ENCODE measurements at regions not wholly inside any gene's neighbourhood (a gene's known extent, or its start where the extent isn't known, plus 50 kb on each side); places are given as distances from the start of the nearest gene placed in this dataset.

DNA sequence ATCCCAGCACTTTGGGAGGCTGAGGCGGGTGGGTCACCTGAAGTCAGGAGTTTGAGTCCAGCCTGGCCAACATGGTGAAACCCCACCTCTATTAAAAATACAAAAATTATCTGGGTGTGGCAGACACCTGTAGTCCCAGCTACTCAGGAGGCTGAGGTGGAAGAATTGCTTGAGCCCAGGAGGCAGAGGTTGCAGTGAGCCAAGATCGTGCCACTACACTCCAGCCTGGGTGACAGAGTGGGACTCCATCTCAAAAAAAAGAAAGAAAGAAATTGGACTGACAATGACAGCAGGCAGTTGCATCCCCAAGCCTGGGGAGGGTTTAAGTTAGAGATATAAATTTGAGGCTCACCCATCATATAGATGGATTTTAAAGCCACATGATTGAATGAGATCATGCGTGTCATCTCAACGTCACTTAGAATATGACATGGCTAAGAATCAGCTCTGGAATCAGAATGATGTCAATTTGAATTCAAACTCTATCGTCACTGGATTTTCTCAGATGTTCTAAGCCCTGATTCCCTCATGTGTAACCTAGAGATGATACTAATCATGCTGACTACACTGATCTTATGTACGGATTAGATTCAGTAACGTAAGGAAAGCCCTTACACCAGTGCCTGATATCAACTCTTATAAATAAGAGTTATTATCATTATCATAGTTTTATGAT lies 534.0 kb upstream of the JARID2 start:
- peaks cover 15% of the 10 kb centered on the region for H3K4me1 Mint-ChIP-seq (ENCODE audit: low read depth, unreplicated experiment)
- no peak for DNase-seq
- peaks cover 2% of the 10 kb centered on the region for H3K9me3 Mint-ChIP-seq (ENCODE audit: unreplicated experiment)
- H3K27ac Mint-ChIP-seq (ENCODE audit: unreplicated experiment): no peak overlapping the region
- peaks cover 3% of the 10 kb centered on the region for H3K27me3 Mint-ChIP-seq (ENCODE audit: unreplicated experiment)
- TF ChIP-seq, protein P1, sequence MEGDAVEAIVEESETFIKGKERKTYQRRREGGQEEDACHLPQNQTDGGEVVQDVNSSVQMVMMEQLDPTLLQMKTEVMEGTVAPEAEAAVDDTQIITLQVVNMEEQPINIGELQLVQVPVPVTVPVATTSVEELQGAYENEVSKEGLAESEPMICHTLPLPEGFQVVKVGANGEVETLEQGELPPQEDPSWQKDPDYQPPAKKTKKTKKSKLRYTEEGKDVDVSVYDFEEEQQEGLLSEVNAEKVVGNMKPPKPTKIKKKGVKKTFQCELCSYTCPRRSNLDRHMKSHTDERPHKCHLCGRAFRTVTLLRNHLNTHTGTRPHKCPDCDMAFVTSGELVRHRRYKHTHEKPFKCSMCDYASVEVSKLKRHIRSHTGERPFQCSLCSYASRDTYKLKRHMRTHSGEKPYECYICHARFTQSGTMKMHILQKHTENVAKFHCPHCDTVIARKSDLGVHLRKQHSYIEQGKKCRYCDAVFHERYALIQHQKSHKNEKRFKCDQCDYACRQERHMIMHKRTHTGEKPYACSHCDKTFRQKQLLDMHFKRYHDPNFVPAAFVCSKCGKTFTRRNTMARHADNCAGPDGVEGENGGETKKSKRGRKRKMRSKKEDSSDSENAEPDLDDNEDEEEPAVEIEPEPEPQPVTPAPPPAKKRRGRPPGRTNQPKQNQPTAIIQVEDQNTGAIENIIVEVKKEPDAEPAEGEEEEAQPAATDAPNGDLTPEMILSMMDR (IDR thresholded peaks at IDR 0.05; ENCODE audit: partially characterized antibody, unreplicated experiment): no peak
- no peak overlapping the region for H3K4me3 Mint-ChIP-seq (ENCODE audit: unreplicated experiment)
- H3K36me3 Mint-ChIP-seq (ENCODE audit: unreplicated experiment): no peaks in the 10 kb centered on the region

DNA sequence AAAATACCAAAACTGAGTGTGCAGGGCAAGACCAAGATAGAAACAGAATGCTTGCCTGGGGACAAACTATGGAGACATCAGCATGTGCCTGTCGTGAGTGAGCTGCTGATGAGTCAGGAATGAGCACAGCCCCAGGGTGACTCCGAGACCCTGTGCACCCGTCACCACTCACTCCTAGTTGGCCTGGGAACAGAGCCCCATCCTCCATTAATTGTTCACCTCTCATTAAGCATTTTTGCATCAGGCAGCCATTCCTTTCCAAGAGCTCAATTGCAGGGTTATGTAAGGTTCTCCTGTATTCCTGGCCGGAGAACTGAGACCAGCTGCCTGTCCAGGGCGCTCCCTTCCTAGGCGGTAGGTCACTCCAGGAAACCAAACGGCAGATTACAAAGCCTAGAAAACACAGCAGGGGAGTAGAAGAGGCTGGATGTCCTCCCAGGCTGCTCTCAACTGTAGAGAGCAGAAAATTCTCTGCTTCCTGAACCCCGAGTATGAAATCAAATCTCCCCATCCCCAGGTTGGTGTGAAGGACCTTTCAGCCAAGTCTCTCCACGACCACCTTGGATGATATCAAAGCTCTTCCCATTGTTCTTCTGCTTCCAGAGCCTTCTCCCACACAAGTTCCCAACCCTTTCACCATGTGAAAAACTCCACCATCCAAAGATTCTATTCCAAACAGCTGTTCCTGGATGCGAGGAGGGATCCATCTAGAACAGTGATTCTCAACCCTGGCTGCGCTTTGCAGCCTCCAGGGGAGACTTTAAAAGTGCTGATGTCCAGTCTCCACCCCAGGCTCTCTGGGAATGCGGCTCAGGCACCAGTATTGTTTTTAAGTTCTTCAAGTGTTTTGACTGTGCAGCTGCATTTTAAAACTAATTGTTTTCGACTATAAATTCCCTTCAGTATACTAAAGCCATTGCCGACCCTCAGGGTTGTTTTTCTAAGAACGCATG lies 532.6 kb upstream of the JARID2 start:
- H3K4me3 Mint-ChIP-seq (ENCODE audit: unreplicated experiment): no peak overlapping the region
- no peak for DNase-seq
- H3K27me3 Mint-ChIP-seq (ENCODE audit: unreplicated experiment): peaks cover 2% of the 10 kb centered on the region
- H3K36me3 Mint-ChIP-seq (ENCODE audit: unreplicated experiment): no peaks in the 10 kb centered on the region
- no peak overlapping the region for H3K27ac Mint-ChIP-seq (ENCODE audit: unreplicated experiment)
- H3K4me1 Mint-ChIP-seq (ENCODE audit: low read depth, unreplicated experiment): peaks cover 15% of the 10 kb centered on the region
- TF ChIP-seq, protein P1 (IDR thresholded peaks at IDR 0.05; ENCODE audit: partially characterized antibody, unreplicated experiment): no peak
- H3K9me3 Mint-ChIP-seq (ENCODE audit: unreplicated experiment): peaks cover 3% of the 10 kb centered on the region

DNA sequence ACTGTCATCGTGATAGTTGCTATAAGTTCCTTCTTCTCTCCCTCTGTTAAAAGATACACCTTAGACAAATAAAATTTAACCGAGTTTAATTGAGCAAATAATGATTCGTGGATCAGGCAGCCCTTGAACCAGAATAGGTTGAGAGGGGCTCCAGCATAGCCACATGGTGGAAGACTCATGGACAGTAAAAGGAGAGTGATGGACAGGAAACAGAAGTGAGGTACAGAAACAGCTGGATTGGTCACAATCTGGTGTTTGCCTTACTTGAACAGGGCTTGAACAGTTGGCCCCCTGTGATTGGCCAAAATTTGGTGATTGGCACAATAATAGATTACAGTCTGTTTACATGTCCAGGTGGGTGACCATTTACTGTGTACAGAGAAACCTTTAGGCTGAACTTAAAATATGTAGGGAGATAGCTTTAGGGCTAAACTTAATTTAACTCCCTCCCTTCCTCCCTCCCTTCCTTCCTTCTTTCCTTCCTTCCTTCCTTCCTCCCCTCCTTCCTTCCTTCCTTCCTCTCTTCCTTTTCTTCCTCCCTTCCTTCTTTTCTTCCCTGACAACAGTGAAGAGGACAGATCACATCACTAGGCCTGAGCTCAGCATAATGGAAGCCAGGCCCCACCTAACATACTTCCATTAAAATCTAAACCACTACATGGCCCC lies 531.8 kb upstream of the JARID2 start:
- no peak overlapping the region for H3K27ac Mint-ChIP-seq (ENCODE audit: unreplicated experiment)
- H3K27me3 Mint-ChIP-seq (ENCODE audit: unreplicated experiment): peaks cover 2% of the 10 kb centered on the region
- H3K36me3 Mint-ChIP-seq (ENCODE audit: unreplicated experiment): no peaks in the 10 kb centered on the region
- DNase-seq: no peak
- H3K4me3 Mint-ChIP-seq (ENCODE audit: unreplicated experiment): no peak overlapping the region
- TF ChIP-seq, protein P1 (IDR thresholded peaks at IDR 0.05; ENCODE audit: partially characterized antibody, unreplicated experiment): no peak
- peaks cover 15% of the 10 kb centered on the region for H3K4me1 Mint-ChIP-seq (ENCODE audit: low read depth, unreplicated experiment)
- peaks cover 3% of the 10 kb centered on the region for H3K9me3 Mint-ChIP-seq (ENCODE audit: unreplicated experiment)

DNA sequence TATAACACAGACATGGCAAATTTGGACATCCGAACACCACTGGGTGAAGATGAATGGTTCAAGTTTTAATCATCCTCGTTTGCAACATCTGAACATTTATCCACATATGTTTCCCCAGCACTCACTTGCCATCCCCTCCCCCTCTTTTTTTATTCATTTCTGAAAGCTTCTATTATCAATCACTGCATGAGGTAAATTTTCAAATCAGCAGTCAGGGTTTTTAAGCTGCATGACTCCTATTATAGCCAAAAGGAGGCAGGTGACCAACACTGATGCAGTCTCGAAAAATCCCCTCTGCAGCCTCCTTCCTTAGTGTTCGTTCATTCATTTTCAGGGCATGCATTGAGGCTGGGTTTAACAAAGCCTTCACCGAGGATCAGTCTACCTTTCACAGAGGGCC lies 530.8 kb upstream of the JARID2 start:
- Mint-ChIP-seq H3K4me3 (ENCODE audit: unreplicated experiment) (no peak overlapping the region), H3K27me3 (ENCODE audit: unreplicated experiment) (peaks cover 2% of the 10 kb centered on the region), H3K4me1 (ENCODE audit: low read depth, unreplicated experiment) (peaks cover 8% of the 10 kb centered on the region), H3K27ac (ENCODE audit: unreplicated experiment) (no peak overlapping the region), H3K9me3 (ENCODE audit: unreplicated experiment) (peaks cover 3% of the 10 kb centered on the region), H3K36me3 (ENCODE audit: unreplicated experiment) (no peaks in the 10 kb centered on the region)
- TF ChIP-seq, protein P1 (IDR thresholded peaks at IDR 0.05; ENCODE audit: partially characterized antibody, unreplicated experiment): no peak
- no peak for DNase-seq

All from glutamatergic neuron (in vitro differentiated cells).